Activated T-helper 2 cell treated with anti-CD3 and anti-CD28 coated beads, Interferon-gamma antibody, Interleukin-2, Interleukin-4, amounts not matched to agents 10 μg/mL and 5 μg/mL and 100 μg/mL, durations not matched to agents 14 hours and 24 hours and 36 hours (primary cell): ENCODE measurements at regions not wholly inside any gene's neighbourhood (a gene's known extent, or its start where the extent isn't known, plus 50 kb on each side); places are given as distances from the start of the nearest gene placed in this dataset.
"Not testable (repeated sequence)": the region's sequence is repeated elsewhere in the genome, so short reads cannot be mapped to it uniquely, and the experiment has no call there.

Source experiments
- DNase-seq: peaks from one replicate; pipeline ENCODE4 v3.0.0; 2021; ENCODE audit warnings: low spot score
- H3K27ac Mint-ChIP-seq: one replicate; pipeline ENCODE4 v1.8.0; 2021; ENCODE audit warnings: mixed read lengths
- H3K27me3 Mint-ChIP-seq: one replicate; pipeline ENCODE4 v1.8.0; 2021; ENCODE audit warnings: low read depth, mixed read lengths
- H3K36me3 Mint-ChIP-seq: one replicate; pipeline ENCODE4 v1.8.0; 2021; ENCODE audit warnings: low read depth, mixed read lengths
- H3K4me1 Mint-ChIP-seq: one replicate; pipeline ENCODE4 v1.8.0; 2021; ENCODE audit warnings: low read depth, mixed read lengths
- H3K4me3 Mint-ChIP-seq: one replicate; pipeline ENCODE4 v1.8.0; 2021; ENCODE audit warnings: low read depth, mild to moderate bottlenecking, moderate library complexity, mixed read lengths
- H3K9me3 Mint-ChIP-seq: one replicate; pipeline ENCODE4 v1.8.0; 2021; ENCODE audit warnings: mixed read lengths
- intact Hi-C: fragments of 100-400 bp; cut with micrococcal nuclease; formaldehyde crosslinking; loops from one replicate; pipeline ENCODE4 v1.15.1; 2023

DNA sequence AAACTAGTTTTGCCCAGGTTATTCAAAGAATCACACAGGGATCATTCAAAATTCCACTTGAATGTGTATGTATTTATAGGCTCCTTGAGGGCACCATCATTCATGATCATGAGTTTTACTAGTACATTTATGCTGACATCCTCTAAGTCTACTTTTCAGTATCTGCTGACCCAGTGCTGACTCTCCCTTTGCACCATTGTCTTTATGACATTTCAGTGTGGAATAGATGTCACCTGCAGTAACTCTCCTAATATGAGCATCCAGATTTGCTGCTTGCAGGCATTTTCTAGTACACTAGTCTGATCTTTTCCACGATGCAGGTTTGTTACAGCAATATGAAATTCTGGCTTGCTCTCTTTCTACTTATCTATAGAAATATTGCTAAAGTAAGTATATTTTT, 1603.5 kb downstream of the SI start:
- H3K9me3 Mint-ChIP-seq: peaks cover 18% of the 10 kb centered on the region
- H3K4me1 Mint-ChIP-seq: no peaks in the 10 kb centered on the region
- DNase-seq: no peak
- no peaks in the 10 kb centered on the region for H3K27me3 Mint-ChIP-seq
- no peak overlapping the region for H3K4me3 Mint-ChIP-seq
- no peak overlapping the region for H3K27ac Mint-ChIP-seq
- H3K36me3 Mint-ChIP-seq: no peaks in the 10 kb centered on the region
- intact Hi-C loops: no loop called here

DNA sequence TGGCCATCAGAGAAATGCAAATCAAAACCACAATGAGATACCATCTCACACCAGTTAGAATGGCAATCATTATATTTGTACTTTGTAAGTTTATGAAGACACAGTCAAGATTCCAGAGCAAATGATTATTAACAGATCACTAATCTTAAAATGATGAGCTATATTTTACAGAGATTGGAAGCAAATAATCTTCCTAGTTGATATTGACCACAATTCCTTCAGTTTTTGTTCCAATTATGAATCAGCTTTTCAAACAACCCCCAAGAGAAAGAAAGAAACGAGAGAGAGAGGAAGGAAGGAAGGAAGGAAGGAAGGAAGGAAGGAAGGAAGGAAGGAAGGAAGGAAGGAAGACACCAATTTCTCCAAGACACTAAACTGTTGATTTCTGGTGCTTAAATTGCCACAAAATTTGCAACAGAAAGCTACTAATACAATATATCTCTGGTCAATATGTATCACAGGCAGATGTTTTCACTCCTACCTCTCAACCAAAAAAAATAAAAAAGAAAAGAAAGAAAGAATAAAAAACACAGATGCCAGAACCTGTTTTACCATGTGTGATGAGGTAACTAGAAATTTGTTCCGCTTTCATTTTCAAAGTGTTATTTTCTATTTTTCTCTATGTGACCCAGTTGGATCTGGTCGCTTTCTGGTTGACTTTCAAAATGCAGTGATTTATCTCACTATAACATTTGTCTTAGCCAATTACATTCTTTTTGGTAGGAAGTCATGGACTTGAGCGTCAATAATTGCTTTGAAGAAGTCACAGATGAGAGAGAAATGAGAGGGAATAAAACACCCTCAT, 1609.6 kb downstream of the SI start:
- no peaks in the 10 kb centered on the region for H3K36me3 Mint-ChIP-seq

DNA sequence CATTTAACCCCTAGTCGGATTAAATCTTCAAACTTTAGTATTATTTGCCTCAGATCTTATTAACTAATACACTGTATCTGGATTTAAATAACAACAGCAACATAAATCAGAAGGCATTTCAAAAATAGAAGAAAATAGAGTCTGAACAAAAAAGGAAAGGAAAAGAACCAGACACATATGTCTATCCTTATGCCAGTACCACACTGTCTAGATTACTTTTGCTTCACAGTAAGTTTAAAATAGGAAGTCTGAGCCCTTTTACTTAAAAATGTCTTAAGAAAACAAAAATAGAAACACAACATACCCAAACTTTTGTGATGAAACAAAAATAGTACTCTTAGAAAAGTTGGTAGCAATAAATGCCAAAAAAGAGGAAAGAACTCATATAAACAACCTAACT, 1615.8 kb downstream of the SI start:
- Mint-ChIP-seq H3K27ac (no peak overlapping the region), H3K9me3 (peaks cover 11% of the 10 kb centered on the region), H3K36me3 (no peaks in the 10 kb centered on the region), H3K4me3 (no peak overlapping the region), H3K27me3 (no peaks in the 10 kb centered on the region), H3K4me1 (no peaks in the 10 kb centered on the region)
- DNase-seq: no peak
- intact Hi-C loops: no loop called here

More for the DNA sequence above, 1609.6 kb downstream of the SI start:
- Mint-ChIP-seq H3K27ac (no peak overlapping the region), H3K4me3 (no peak overlapping the region), H3K27me3 (no peaks in the 10 kb centered on the region), H3K9me3 (peaks cover 27% of the 10 kb centered on the region), H3K4me1 (no peaks in the 10 kb centered on the region)
- DNase-seq: no peak
- intact Hi-C loops: no loop called here

DNA sequence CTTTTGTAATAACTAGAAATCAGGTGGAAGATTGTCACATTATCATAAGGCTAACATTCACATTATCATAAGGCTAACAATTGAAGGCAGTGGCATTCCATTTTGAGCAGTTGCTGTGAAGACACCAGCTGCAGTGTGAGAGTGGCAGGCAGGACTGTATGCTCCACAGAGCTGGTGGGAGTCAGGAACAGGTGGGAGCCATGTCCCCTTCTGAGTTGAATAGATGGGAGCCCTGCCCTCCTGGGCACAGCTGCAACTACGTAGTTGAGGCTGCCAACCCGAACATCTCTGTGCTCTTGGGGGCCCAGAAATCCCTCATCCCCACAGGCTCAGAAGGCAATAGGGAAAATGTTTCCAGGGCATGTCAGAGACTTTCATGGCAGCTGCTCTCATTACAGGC, 1627.6 kb downstream of the SI start:
- DNase-seq: no peak
- H3K36me3 Mint-ChIP-seq: no peaks in the 10 kb centered on the region
- H3K4me3 Mint-ChIP-seq: no peak overlapping the region
- H3K27ac Mint-ChIP-seq: no peak overlapping the region
- H3K9me3 Mint-ChIP-seq: peaks cover 21% of the 10 kb centered on the region
- no peaks in the 10 kb centered on the region for H3K27me3 Mint-ChIP-seq
- no peaks in the 10 kb centered on the region for H3K4me1 Mint-ChIP-seq
- intact Hi-C loops: no loop called here

DNA sequence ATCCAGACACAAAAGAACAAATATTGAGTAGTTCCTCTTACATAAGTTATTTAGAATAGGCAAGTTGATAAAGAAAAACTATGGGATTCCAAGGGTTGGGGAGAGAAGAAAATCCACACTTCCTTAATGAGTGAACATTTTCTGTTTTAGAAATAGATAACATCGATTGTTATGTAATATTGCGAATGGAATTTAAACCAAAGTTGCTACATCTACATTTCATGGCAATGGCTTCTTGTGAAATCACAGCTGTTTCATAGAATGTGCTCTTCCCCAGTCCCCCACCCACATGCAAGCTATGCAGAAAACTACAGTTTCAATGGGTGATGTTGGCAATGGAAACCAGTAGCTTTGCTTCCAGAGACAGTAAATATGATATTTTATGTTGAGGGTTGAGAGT, 1639.5 kb downstream of the SI start:
- H3K9me3 Mint-ChIP-seq: peaks cover 20% of the 10 kb centered on the region
- no peaks in the 10 kb centered on the region for H3K36me3 Mint-ChIP-seq
- H3K4me1 Mint-ChIP-seq: no peaks in the 10 kb centered on the region
- intact Hi-C loops: no loop called here
- no peak overlapping the region for H3K27ac Mint-ChIP-seq
- H3K4me3 Mint-ChIP-seq: no peak overlapping the region
- DNase-seq: no peak
- H3K27me3 Mint-ChIP-seq: no peaks in the 10 kb centered on the region

DNA sequence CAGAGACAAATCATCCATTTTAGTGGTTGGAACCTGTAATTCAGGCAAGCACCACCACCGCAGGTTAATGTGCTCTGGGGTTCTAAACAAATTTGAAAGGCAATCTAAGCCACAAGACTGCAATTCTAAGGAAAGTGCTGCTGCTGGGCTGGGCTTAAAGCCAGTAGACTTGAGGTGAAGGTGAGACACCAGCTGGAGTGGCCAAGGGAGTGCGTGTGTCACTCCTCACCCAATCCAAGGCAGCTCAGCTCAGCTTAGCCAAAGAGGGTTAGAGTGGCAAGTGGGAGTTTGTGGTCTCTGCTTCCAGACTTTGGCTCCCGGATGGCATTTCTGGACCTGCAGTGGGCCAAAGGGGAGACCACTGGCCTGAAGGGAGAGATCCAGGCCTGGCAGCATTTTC, 1655.6 kb downstream of the SI start:
- Mint-ChIP-seq H3K36me3 (no peaks in the 10 kb centered on the region), H3K4me1 (no peaks in the 10 kb centered on the region), H3K27ac (no peak overlapping the region), H3K27me3 (no peaks in the 10 kb centered on the region), H3K4me3 (no peak overlapping the region), H3K9me3 (peaks cover 22% of the 10 kb centered on the region)
- no peak for DNase-seq
- intact Hi-C loops: no loop called here

DNA sequence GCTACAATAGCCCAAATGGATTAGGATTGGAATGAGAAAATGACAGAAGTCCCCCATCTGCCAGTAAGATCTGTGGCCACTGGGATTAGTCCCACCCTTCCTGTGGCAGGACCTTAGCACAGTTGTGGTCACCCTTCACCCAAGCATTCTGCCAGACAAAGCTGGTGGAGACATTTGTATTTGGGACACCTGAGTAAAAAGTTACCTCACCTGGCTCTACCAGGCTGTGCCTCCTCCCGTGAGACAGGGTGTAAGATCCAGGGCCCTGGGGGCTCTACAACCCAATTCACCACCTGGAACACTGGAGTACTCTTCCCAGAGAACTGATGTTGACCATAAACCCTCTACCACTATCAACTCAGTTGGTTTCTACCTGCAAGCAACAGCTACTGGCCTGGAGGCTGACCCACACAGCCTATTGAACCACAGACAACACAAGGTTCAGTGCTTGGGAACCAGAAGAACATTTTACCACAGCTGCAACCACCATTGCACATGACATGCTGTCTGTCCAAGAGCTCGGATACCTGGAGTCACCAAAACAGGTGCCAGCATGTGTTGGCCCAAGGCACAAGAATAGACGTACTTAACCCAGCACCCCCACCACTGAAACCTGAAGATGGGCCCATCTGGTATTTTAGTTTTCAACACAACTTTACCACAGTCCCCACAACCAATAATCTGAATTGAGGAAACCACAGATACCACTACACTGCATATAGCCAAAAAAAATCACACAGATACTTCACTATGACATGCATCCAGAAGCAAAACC, 1686.7 kb downstream of the SI start:
- no peak overlapping the region for H3K27ac Mint-ChIP-seq
- H3K4me3 Mint-ChIP-seq: no peak overlapping the region
- intact Hi-C loops: no loop called here
- no peaks in the 10 kb centered on the region for H3K36me3 Mint-ChIP-seq
- no peaks in the 10 kb centered on the region for H3K27me3 Mint-ChIP-seq
- peaks cover 22% of the 10 kb centered on the region for H3K9me3 Mint-ChIP-seq
- DNase-seq: no peak
- H3K4me1 Mint-ChIP-seq: no peaks in the 10 kb centered on the region

DNA sequence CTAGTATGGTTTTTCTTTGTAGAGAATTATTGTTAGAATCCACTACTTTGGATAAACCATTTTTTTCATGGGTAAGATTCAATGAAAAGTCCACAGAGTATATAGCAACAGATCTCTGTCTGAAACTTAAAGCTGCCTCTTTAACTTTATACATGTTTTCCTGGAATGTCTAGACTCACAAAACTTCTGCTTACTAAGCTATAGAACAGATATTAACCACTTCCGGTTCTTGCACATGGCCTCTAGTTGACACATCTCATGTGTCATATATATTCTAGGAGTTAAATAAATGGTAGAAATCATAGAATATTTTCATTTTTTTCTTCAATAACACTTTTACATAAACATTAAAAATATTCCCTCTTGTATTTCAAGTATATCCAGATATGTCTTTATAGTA, 1693.9 kb downstream of the SI start:
- peaks cover 9% of the 10 kb centered on the region for H3K9me3 Mint-ChIP-seq
- intact Hi-C loops: no loop called here
- DNase-seq: no peak
- no peak overlapping the region for H3K27ac Mint-ChIP-seq
- H3K36me3 Mint-ChIP-seq: no peaks in the 10 kb centered on the region
- no peak overlapping the region for H3K4me3 Mint-ChIP-seq
- no peaks in the 10 kb centered on the region for H3K27me3 Mint-ChIP-seq
- H3K4me1 Mint-ChIP-seq: no peaks in the 10 kb centered on the region

DNA sequence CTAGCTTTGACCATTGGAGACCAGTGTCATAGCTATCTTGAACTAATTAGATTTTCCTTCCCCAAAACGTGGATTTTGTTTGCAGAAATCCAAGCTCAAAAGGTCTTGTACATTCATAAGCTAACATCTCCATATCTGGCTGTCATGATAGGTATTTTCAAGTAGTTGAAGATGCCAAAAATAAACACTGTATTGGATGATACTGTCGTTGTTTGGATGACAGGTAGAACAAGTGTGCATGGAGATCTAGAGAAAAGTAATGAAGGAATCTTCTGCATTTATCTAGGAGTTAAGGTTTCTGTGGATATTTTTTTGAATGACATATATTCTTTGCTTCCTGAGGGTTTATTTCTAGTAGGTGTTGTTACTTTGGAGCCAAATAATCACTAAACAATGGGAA, 1696.1 kb downstream of the SI start:
- no peaks in the 10 kb centered on the region for H3K36me3 Mint-ChIP-seq
- intact Hi-C loops: no loop called here
- H3K9me3 Mint-ChIP-seq: peaks cover 15% of the 10 kb centered on the region
- H3K27me3 Mint-ChIP-seq: no peaks in the 10 kb centered on the region
- H3K4me1 Mint-ChIP-seq: no peaks in the 10 kb centered on the region
- no peak overlapping the region for H3K4me3 Mint-ChIP-seq
- DNase-seq: no peak
- H3K27ac Mint-ChIP-seq: no peak overlapping the region

DNA sequence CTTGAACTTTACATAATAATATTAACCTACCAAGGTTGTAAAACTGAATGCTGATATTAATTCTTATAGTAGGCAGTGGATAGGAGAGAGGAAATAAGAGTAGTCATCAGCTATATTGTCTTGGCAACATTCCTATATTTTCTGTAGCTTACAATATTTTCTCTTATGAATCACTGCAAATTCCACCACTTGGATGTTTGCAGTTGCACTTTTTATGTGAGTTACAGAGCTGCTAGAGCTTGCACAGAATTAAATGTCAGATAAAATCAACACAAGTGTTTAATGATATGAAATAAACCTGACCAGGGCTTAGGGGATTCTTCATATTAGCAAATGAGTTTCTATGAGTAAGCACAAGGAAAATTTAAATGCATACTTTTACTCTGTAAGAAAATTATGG, 1710.1 kb downstream of the SI start:
- no peak overlapping the region for H3K27ac Mint-ChIP-seq
- no peaks in the 10 kb centered on the region for H3K4me1 Mint-ChIP-seq
- H3K36me3 Mint-ChIP-seq: no peaks in the 10 kb centered on the region
- no peak overlapping the region for H3K4me3 Mint-ChIP-seq
- H3K9me3 Mint-ChIP-seq: peaks cover 31% of the 10 kb centered on the region
- no peak for DNase-seq
- H3K27me3 Mint-ChIP-seq: no peaks in the 10 kb centered on the region
- intact Hi-C loops: no loop called here

DNA sequence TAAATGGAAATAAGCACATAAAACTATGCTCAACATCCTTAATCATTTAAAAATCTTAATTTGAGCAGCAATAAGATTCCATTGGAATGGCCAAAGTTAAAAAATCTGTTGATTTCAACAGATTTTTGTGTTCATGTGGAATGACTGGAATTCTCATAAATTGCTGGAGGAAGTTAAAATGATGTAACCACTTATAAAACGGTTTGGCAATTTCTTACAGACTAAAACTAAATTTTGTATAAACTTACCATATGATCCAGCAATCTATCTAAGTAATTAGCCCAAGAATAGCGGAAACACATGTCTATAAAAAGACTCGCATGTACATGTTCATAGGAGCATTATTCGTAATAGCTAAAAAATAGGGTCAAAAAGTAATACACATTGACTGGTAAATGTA, 1713.6 kb downstream of the SI start:
- H3K4me3 Mint-ChIP-seq: no peak overlapping the region
- peaks cover 21% of the 10 kb centered on the region for H3K9me3 Mint-ChIP-seq
- no peaks in the 10 kb centered on the region for H3K27me3 Mint-ChIP-seq
- H3K4me1 Mint-ChIP-seq: no peaks in the 10 kb centered on the region
- no peak for DNase-seq
- no peak overlapping the region for H3K27ac Mint-ChIP-seq
- intact Hi-C loops: no loop called here
- H3K36me3 Mint-ChIP-seq: no peaks in the 10 kb centered on the region

DNA sequence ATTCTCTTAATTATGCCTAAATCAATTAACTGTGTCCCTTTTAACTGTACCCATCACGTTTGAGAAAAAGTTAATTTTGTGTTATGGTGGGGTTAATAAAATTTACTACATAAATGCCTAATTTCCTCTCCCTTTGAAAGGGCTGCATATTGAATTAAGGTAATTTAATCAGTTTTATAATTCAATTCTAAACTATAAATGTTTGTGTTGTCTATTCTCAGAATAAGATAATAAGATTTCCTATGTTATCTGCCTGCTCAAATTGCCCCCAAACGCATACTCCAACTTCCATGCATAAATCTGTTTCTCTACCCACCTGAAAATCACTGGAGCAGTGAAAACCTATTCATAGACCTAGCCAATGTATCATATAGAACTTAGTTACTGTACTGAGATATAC, 1716.1 kb downstream of the SI start:
- Mint-ChIP-seq H3K4me1 (no peaks in the 10 kb centered on the region), H3K4me3 (no peak overlapping the region), H3K36me3 (no peaks in the 10 kb centered on the region), H3K9me3 (peaks cover 26% of the 10 kb centered on the region), H3K27me3 (no peaks in the 10 kb centered on the region), H3K27ac (no peak overlapping the region)
- DNase-seq: no peak
- intact Hi-C loops: no loop called here

DNA sequence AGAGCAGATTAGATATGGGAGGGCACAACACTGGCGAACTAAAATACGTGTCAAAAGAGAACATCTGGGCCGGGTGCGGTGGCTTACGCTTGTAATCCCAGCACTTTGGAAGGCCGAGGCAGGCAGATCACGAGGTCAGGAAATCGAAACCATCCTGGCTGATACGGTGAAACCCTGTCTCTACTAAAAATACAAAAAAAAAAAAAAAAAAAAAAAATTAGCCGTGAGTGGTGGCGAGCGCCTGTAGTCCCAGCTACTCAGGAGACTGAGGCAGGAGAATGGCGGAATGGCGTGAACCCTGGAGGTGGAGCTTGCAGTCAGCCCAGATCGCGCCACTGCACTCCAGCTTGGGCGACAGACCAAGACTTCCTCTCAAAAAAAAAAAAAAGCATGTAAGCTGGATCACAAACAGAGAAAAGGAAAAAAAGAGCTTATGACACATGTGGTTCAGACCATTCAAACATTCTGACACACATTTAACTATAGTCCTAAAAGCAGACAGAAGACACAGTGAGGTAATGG, 1716.9 kb downstream of the SI start:
- peaks cover 26% of the 10 kb centered on the region for H3K9me3 Mint-ChIP-seq
- H3K4me3 Mint-ChIP-seq, intact Hi-C loops, H3K27ac Mint-ChIP-seq, H3K4me1 Mint-ChIP-seq, H3K27me3 Mint-ChIP-seq, H3K36me3 Mint-ChIP-seq, DNase-seq: not testable (repeated sequence)
